ENCODE measurements at regions not wholly inside any gene's neighbourhood (a gene's known extent, or its start where the extent isn't known, plus 50 kb on each side); places are given as distances from the start of the nearest gene placed in this dataset.

GRCh38 chr6:170116636-170117035, 174.2 kb downstream of the DLL1 start:
- intact Hi-C loops (cut with micrococcal nuclease): no loop called here

DNA sequence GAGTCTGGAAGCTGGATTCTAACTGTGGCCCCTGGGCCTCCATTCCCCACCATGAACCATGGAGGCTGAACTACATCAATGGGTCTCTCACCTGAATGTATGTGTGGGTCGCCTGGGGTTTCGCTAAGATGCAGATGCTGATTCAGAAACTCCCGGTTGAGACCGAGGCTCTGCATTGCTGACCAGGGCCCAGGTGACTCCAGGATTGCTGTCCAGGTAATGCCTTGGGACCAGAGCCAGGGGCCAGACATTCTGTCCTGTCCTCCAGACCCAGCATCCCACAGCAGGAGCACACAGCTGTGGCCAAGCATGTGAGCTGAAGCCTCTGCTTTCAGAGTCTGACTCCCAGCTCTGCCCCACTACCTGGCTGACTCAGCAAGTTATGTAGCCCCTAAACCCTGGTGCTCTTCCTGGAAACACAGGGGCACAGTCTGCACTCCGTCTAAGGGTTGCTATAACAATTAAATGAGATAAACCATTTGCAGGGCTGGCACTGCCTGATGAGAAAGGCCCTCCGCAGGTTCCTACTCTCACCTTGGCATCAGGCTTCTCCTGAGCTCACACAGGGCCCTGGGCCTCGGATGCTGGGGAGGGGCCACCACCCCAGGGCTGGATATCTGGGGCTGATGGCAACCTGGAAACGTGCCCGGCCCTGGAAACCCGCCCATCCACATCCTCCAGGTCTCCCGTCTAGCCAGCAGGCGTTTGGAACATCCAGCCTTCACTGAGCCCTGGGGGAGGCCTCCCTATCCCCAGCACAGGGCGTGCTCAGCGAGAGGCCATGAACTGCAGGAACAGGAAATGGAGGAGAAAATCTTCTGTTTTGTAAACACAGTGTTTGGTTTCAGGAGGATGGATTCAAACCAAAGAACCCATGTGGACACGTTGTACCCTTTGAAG, 175.7 kb downstream of the DLL1 start:
- intact Hi-C loops (cut with micrococcal nuclease): no loop called here

DNA sequence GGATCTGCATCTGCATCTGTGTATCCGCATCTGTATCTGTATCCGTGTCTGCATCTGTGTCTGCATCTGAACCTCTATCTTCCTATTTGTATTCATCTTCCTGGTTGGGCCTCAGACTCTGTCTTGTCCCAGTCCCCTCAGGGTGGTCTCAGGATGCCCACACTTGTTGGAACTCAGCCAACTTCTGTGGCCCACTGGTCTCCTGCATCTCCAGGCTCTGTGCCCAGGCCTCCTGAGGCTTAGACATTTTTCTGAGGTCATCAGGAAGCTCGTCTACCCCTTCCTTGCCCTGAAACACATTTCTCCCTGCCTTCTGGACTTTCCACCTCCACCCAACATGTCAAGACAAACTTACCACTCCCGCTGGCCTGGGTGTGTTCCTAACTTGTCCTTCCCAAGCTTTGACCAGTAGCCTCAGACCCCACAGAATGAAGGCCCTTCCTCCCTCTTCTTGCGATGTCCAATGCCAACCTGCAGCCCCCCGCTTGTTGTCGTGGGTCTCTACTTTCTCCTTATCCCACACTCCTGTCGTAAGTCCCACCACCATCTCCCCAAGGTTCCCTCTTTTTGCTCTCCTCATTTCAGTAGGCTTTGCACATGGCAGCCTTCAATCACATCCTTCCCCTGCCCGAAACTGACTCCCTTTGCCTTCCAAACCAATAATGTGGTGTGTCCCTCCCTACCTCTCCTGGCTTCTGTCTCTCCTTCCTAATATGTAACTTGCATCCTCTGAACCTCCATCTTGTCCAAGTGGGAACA, 176.5 kb downstream of the DLL1 start:
- intact Hi-C loops (cut with micrococcal nuclease): no loop called here

DNA sequence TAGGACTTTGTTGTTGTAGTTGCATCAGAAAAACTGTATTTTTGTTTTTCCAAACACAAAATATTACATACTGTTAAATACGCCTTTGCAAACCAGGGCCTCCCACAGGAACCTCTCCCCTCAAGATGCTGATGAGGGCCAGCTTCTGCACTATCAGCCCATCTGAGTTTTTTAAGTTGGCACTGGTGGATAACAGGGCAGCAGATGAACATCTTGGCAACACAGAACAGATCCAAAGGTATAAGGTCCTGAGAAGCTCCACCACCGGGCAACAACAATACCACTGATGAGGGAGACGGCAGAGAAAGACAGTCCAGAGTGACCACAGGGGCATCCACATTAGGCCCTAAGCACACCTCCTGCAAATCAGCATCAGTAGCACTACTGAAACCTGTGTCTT, 177.7 kb downstream of the DLL1 start:
- intact Hi-C loops (cut with micrococcal nuclease): no loop called here

DNA sequence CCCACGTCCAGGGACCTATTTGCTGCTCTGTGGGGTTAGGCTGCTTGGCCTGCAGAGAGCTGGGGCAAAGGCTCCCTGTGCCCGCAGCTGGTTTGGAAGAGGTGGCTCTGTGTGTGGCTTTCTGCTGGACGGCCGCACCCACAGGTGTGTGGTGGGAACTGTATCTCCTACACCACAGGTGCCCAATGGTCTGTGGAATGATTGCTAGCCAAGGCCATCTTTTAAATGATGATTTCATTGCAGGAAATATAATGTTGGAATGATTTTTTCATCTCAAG, 178.4 kb downstream of the DLL1 start:
- intact Hi-C loops (cut with micrococcal nuclease): no loop called here

GRCh38 chr6:170111816-170112582, 178.9 kb downstream of the DLL1 start:
- intact Hi-C loops (cut with micrococcal nuclease): no loop called here

DNA sequence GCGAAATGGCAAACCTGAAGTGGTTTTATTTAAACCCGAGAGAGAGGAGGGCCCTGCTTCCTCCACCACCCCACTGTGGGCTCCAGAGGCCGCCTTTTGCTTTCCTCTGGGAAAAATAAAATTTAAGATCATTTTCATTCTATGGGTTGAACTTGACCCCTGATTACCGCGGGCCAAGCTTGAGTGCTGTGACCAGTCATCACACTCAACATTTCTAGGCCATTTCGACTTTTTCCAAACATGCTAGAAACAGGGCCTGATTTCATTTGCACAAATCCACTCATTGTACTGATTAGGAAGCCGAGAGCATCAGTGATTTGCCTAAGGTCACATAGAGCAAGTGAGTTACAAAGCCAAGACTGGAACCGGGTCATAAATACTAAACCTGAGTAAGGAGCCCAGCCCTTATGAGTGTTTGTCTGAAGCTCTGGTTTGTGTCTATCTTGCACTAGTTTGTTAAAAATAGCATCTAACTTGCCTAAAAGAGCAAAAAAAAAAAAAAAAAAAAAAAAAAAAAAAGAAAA, 179.7 kb downstream of the DLL1 start:
- intact Hi-C loops (cut with micrococcal nuclease): no loop called here

- intact Hi-C loops (cut with micrococcal nuclease): no loop called here
Measured at GRCh38 chr6:170110201-170111140, 180.4 kb downstream of the DLL1 start.

DNA sequence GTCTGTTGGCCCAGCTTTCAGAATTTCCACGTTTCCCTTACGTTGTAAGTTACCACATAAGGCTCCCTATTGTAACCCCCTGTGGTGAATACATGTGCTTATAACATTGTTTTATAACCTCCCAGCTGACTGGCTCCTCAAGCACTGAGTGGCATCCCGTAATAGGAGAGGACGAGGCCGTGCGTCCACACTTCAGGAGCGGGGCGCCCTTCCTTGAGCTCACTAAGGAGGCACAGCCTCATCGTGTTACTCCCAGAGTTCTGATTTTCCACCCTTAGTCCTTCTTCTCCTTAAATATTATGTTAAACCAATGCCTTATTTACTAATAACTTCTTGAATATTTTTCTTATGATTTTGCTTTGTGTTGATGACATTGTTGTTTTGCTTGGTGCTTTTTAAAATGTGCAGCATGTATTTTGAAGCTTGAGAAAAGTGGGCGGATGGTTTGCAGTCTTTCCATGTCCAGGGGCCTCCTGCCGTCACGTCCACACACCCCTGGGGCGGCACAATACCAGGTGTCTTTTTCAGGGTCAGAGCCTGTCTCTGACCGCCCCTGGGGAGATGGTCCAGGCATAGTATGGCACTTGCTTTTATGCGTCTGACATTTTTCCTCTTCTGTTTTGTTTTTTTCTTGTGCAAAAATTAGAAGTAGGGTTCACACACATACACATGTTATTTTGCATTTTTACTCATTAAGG, 181.8 kb downstream of the DLL1 start:
- intact Hi-C loops (cut with micrococcal nuclease): no loop called here

DNA sequence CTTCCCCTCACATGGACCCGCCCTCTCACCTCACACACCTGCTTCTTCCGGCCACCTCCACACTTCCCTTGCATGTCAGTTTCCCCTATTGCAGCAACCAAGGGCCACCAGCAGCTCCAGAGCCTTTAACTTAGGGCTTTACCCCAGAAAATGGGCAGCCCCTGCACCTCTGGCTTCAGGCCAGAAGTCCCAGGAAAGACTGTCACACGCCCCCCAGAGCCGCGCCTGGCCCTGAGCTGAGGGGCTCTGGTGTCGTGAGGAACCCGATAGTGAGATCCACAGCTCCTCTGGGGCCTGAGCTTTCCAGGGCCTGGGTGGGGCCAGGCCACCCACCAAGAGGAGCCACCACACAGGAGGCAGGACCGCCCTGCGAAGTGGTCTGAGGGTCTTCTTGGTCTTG, 182.4 kb downstream of the DLL1 start:
- intact Hi-C loops (cut with micrococcal nuclease): no loop called here

- intact Hi-C loops (cut with micrococcal nuclease): no loop called here
Measured at GRCh38 chr6:170107606-170108222, 183.2 kb downstream of the DLL1 start.

DNA sequence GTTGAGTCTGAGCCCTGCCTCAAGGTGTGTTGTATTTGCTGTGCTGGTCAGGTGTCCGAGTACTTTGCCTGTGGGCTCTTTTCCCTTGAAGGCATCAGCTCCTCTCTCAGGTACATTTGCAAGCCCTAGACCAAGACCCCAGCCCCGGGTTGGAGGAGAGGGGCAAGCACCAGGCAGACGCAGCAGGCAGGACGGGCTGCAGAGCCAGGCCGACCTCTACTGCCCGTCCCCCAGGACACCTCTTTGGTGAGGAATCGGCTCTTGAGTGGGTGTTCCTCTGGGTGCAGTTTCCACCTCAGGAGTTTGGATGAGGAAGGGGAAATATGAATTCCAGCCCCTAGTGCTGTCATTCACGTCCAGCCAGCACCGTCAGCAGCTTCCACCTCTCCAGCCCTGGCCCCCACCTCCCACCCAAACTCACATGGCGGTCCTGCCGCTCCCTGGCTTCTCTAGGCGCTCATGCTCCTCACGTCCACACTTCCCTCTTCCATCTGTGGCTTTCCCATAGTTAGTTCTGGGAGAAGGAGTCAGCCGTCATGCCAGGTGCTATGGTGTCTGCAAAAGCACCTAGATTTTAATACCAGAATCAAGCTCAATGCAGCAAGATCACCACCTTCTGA, 183.9 kb downstream of the DLL1 start:
- intact Hi-C loops (cut with micrococcal nuclease): no loop called here

DNA sequence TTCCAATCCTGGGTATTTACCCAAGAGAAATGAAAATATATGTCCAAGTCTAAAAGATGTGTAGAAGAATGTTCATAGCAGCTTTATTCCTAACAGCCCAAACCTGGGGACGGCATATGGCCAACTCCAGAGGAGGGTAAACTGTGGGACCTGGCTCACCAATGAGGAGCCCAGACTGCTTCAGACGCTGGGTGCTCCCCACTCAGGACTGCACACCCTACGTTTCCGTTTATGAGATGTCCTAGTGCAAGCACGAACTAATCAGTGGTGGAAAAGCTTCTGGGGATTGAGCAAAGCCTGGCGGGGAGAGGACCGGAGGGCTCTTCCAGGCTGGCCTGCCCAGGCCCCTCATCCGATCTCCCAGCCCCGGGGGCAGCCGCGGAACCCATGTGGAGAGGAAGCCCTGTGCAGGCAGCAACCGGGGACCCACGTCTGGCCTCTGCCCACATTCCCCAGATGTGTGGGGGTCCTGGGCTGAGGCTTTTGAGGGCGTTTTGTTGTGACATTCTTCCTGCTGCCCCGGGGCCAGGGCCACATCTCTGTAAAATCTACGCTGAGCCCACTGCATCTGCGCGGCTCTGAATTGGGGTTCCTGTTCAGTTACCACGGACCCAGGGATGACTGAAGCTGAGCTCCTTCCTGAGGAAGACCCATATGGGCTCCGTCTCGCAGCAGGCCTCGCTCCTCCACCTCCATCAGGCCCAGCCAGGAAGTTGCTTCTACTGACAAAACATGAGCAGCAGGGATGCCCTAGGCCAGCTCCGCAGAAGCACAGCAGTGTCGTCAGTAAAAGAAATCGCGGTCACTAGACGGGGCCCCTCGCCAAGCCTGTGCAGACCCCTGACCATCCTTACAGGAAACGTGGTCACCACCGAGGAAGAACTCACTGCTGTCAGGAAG, 188.0 kb downstream of the DLL1 start:
- intact Hi-C loops (cut with micrococcal nuclease): no loop called here

GRCh38 chr6:170102038-170102437, 188.8 kb downstream of the DLL1 start:
- intact Hi-C loops (cut with micrococcal nuclease): no loop called here

DNA sequence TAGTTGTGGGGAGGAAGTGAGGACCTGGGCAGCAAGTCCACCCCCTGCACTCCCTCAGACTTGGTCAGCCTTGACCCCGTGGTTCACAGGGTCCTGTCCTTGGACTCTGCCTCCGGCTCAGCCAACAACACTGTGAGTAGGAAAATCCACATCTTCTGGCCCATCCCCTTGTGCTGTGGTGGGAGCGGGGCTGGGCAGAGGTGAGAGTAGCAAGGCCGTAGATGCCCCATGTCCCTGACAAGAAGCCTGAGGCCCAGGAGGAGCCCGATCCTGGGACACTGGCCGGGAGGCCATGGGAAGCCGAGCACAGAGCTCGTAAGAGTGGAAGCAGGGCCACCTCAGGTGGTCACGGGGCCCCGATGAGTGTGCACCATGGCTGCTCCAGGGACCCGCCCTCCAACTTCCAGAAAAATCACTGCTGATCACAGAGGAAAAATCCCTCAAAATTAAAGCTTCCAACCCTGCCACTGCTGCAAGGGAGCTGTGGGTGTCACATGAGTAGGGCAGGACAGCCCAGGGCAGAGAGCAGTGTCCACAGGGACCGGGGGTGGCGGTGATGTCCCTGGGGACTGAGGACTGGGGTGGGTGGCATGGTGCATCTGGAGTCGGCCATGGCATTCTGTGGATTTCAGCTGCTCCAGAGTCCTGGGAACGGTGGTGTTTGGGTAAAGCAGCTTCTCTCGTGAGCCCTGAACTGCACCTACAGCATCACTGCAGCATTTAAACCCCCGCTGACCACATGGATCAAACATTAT, 189.4 kb downstream of the DLL1 start:
- intact Hi-C loops (cut with micrococcal nuclease): no loop called here

- intact Hi-C loops (cut with micrococcal nuclease): no loop called here
Measured at GRCh38 chr6:170100046-170100445, 190.8 kb downstream of the DLL1 start.

DNA sequence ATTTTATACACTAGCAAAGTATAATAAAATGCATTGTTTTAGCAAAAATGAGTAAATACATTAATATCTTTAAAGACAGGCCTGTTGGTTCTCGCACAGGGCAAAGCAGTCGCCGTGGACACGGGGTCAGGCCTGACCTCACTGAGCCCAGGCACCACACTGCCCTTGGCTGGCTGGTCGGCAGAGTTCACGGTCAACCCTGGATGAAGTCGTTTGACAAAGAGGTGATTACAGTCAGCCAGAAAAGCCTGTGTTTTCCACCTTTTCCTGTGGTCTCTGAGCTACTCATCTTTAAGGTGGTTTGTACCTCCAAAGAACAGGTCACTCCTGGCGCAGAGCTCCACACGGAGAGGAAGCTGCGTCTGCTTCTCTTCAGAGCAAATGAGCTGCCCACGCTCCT, 191.5 kb downstream of the DLL1 start:
- intact Hi-C loops (cut with micrococcal nuclease): no loop called here
